A673 (cell line): ENCODE measurements at regions not wholly inside any gene's neighbourhood (a gene's known extent, or its start where the extent isn't known, plus 50 kb on each side); places are given as distances from the start of the nearest gene placed in this dataset.

Experiments used
- EZH2 ChIP-seq: fragments of 200-600 bp; sonication (generic); IDR thresholded peaks from 2 replicates; pipeline ENCODE4 v1.6.1; 2017; ENCODE audit warnings: borderline replicate concordance, low read depth, mild to moderate bottlenecking, mixed read lengths, antibody characterized with exemption, low read length; ENCODE audit not compliant: poor library complexity, severe bottlenecking
- TF ChIP-seq, protein P1 (sequence below): fragments of 300-800, 200-600 bp; sonication (generic); conservative IDR thresholded peaks from 2 replicates; pipeline ENCODE4 v1.5.1; 2017; ENCODE audit warnings: low read depth, mild to moderate bottlenecking, antibody characterized with exemption, low read length, moderate library complexity, mixed read lengths

DNA sequence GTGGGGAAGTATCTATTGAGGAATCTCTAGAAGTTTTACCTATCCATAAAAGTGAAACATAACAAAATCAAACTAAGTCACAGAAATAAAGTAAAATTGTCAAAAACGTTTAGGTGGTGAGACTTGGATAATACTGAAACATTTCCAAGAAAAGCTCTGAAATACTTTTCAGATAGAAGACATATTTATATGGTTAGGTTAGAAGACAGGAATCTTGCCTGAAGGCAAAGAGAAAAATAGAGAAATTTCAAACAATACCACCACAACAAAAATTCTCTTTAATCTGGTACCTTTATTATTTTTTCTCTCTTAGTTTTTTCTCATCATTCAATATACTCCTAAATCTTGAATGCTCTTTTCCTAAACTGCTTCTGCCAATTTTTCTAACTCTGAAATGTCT is 222.7 kb upstream of the PLSCR5 start:
- TF ChIP-seq, protein P1, sequence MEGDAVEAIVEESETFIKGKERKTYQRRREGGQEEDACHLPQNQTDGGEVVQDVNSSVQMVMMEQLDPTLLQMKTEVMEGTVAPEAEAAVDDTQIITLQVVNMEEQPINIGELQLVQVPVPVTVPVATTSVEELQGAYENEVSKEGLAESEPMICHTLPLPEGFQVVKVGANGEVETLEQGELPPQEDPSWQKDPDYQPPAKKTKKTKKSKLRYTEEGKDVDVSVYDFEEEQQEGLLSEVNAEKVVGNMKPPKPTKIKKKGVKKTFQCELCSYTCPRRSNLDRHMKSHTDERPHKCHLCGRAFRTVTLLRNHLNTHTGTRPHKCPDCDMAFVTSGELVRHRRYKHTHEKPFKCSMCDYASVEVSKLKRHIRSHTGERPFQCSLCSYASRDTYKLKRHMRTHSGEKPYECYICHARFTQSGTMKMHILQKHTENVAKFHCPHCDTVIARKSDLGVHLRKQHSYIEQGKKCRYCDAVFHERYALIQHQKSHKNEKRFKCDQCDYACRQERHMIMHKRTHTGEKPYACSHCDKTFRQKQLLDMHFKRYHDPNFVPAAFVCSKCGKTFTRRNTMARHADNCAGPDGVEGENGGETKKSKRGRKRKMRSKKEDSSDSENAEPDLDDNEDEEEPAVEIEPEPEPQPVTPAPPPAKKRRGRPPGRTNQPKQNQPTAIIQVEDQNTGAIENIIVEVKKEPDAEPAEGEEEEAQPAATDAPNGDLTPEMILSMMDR = no peak
- no peak for TF ChIP-seq EZH2
